GM23248 (cell line): ENCODE measurements at regions not wholly inside any gene's neighbourhood (a gene's known extent, or its start where the extent isn't known, plus 50 kb on each side); places are given as distances from the start of the nearest gene placed in this dataset.

Source experiments
- DNase-seq: peaks from one replicate; pipeline ENCODE4 v3.0.0-alpha.2; 2015
- H2AFZ ChIP-seq: fragments of 200-600 bp; sonication (generic); 2 replicates; pipeline ENCODE4 v1.6.1; 2016; ENCODE audit warnings: antibody characterized with exemption
- H3F3A ChIP-seq: fragments of 200-600 bp; sonication (generic); 2 replicates; pipeline ENCODE4 v1.6.1; 2016; ENCODE audit warnings: mild to moderate bottlenecking, antibody characterized with exemption, mixed run types; ENCODE audit not compliant: insufficient read depth
- H3K27ac ChIP-seq: fragments of 200-600 bp; sonication (generic); 2 replicates; pipeline ENCODE4 v1.5.1; 2016; ENCODE audit warnings: mild to moderate bottlenecking
- H3K27me3 ChIP-seq: fragments of 200-600 bp; sonication (generic); replicated peaks from 2 replicates; pipeline ENCODE4 v1.6.1; 2016; ENCODE audit warnings: mild to moderate bottlenecking; ENCODE audit not compliant: insufficient read depth
- H3K36me3 ChIP-seq: fragments of 200-600 bp; sonication (generic); 2 replicates; pipeline ENCODE4 v1.6.1; 2016; ENCODE audit warnings: low read depth, mild to moderate bottlenecking
- H3K4me1 ChIP-seq: fragments of 200-600 bp; sonication (generic); 2 replicates; pipeline ENCODE4 v1.6.1; 2016; ENCODE audit warnings: mild to moderate bottlenecking; ENCODE audit not compliant: insufficient read depth
- H3K4me2 ChIP-seq: fragments of 200-600 bp; sonication (generic); one replicate; pipeline ENCODE4 v1.6.1; 2016; ENCODE audit warnings: mild to moderate bottlenecking; ENCODE audit not compliant: unreplicated experiment
- H3K4me3 ChIP-seq: fragments of 200-600 bp; sonication (generic); 2 replicates; pipeline ENCODE4 v1.5.1; 2016; ENCODE audit warnings: mild to moderate bottlenecking
- H3K79me2 ChIP-seq: fragments of 200-600 bp; sonication (generic); 2 replicates; pipeline ENCODE4 v1.6.1; 2016; ENCODE audit warnings: mild to moderate bottlenecking; ENCODE audit not compliant: insufficient read depth
- H3K9ac ChIP-seq: fragments of 200-600 bp; sonication (generic); 2 replicates; pipeline ENCODE4 v1.6.1; 2016; ENCODE audit warnings: mild to moderate bottlenecking
- H3K9me2 ChIP-seq: fragments of 200-600 bp; sonication (generic); 2 replicates; pipeline ENCODE4 v1.6.1; 2016; ENCODE audit warnings: mixed run types, mild to moderate bottlenecking, moderate library complexity; ENCODE audit not compliant: insufficient read depth
- H3K9me3 ChIP-seq: fragments of 200-600 bp; sonication (generic); one replicate; pipeline ENCODE4 v1.6.1; 2017; ENCODE audit warnings: low read depth
- H4K20me1 ChIP-seq: fragments of 200-600 bp; sonication (generic); 2 replicates; pipeline ENCODE4 v1.6.0; 2016; ENCODE audit not compliant: insufficient read depth
- EZH2 ChIP-seq: fragments of 200-600 bp; sonication (generic); IDR thresholded peaks from 2 replicates; pipeline ENCODE4 v1.6.1; 2018; ENCODE audit warnings: antibody characterized with exemption, mild to moderate bottlenecking; ENCODE audit not compliant: insufficient read depth, poor library complexity, severe bottlenecking
- EZH2phosphoT487 ChIP-seq: fragments of 200-600 bp; sonication (generic); IDR thresholded peaks from 2 replicates; pipeline ENCODE4 v1.6.1; 2018; ENCODE audit warnings: antibody characterized with exemption, moderate library complexity, mild to moderate bottlenecking, low read depth; ENCODE audit not compliant: insufficient read depth
- WGBS, 2 experiments: methylation state at CpG; one replicate each; pipeline ENCODE4 v1.1.6; 2015 to 2017; ENCODE audit warnings: low lambda C conversion rate in 2 of 2, low coverage in 1 of 2; ENCODE audit errors: missing lambda C conversion rate in 2 of 2; 5-methylcytosine and 5-hydroxymethylcytosine counted together
- in situ Hi-C: fragments of 300-500 bp; cut with MboI; formaldehyde crosslinking; loops from 2 replicates; pipeline ENCODE4 v1.15.0; 2020

- Histone ChIP-seq H3F3A (no peaks in the 10 kb centered on the region), H2AFZ (no peak overlapping the region), H3K79me2 (no peaks in the 10 kb centered on the region), H4K20me1 (no peaks in the 10 kb centered on the region), H3K4me1 (no peaks in the 10 kb centered on the region), H3K4me3 (no peak overlapping the region), H3K4me2 (no peak overlapping the region), H3K9me2 (no peaks in the 10 kb centered on the region), H3K27ac (no peak overlapping the region), H3K9ac (no peak overlapping the region), H3K9me3 (no peaks in the 10 kb centered on the region), H3K36me3 (no peaks in the 10 kb centered on the region), H3K27me3 (peaks cover 26% of the 10 kb centered on the region; the same call in 1 of the 2 replicates)
- in situ Hi-C loops, result no loop called here
- TF ChIP-seq EZH2phosphoT487, result no peak
- no peak for TF ChIP-seq EZH2
- DNase-seq, result no peak
- WGBS, 2 experiments, result 61% methylated on average over 6 of the region's 6 CpGs
Observed at GRCh38 chr10:14451341-14451740, 120.6 kb upstream of the FRMD4A start.

- Histone ChIP-seq H3K27ac (no peak overlapping the region), H3K9ac (no peak overlapping the region), H3F3A (no peaks in the 10 kb centered on the region), H3K9me2 (no peaks in the 10 kb centered on the region), H3K9me3 (no peaks in the 10 kb centered on the region), H3K4me3 (no peak overlapping the region), H3K4me2 (no peak overlapping the region), H4K20me1 (no peaks in the 10 kb centered on the region), H3K27me3 (peaks cover 28% of the 10 kb centered on the region; the same call in 1 of the 2 replicates), H3K79me2 (no peaks in the 10 kb centered on the region), H3K36me3 (no peaks in the 10 kb centered on the region), H2AFZ (no peak overlapping the region), H3K4me1 (no peaks in the 10 kb centered on the region)
- peak; percentile 23 for DNase-seq
- no peak for TF ChIP-seq EZH2phosphoT487
- TF ChIP-seq EZH2, result no peak
- 52% methylated on average over 3 of the region's 3 CpGs for WGBS, 2 experiments
- in situ Hi-C loops, result no loop called here
Observed at GRCh38 chr10:14450041-14450491, 119.3 kb upstream of the FRMD4A start.

- no peak overlapping the region for H3K9ac ChIP-seq
- no peaks in the 10 kb centered on the region for H3K4me1 ChIP-seq
- peaks cover 27% of the 10 kb centered on the region; the same call in 1 of the 2 replicates for H3K27me3 ChIP-seq
- no peak overlapping the region for H3K4me2 ChIP-seq
- H3K9me3 ChIP-seq, result no peaks in the 10 kb centered on the region
- H3K4me3 ChIP-seq, result no peak overlapping the region
- H3K9me2 ChIP-seq, result no peaks in the 10 kb centered on the region
- no peaks in the 10 kb centered on the region for H4K20me1 ChIP-seq
- H3F3A ChIP-seq, result no peaks in the 10 kb centered on the region
- in situ Hi-C loops, result no loop called here
- H2AFZ ChIP-seq, result no peak overlapping the region
- no peaks in the 10 kb centered on the region for H3K36me3 ChIP-seq
- TF ChIP-seq EZH2 (no peak), EZH2phosphoT487 (no peak)
- no peak overlapping the region for H3K27ac ChIP-seq
- DNase-seq, result no peak
- 61 to 65% methylated on average over 3 of the region's 3 CpGs for WGBS, 2 experiments
- no peaks in the 10 kb centered on the region for H3K79me2 ChIP-seq
Observed at GRCh38 chr10:14449293-14449815, 118.6 kb upstream of the FRMD4A start.

GRCh38 chr10:14448197-14448990, 117.7 kb upstream of the FRMD4A start:
- no peak for DNase-seq
- H3K27me3 ChIP-seq, result 0 out of 2 replicates have a peak, but pooled peaks cover 19% of the 10 kb centered on the region

More at GRCh38 chr10:14448197-14448990, 117.7 kb upstream of the FRMD4A start:
- no peak overlapping the region for H3K27ac ChIP-seq
- H3K9me2 ChIP-seq, result no peaks in the 10 kb centered on the region
- no peaks in the 10 kb centered on the region for H3K36me3 ChIP-seq
- H3K9me3 ChIP-seq, result no peaks in the 10 kb centered on the region
- no peak overlapping the region for H3K4me2 ChIP-seq
- H2AFZ ChIP-seq, result no peak overlapping the region
- no peak overlapping the region for H3K4me3 ChIP-seq
- no peaks in the 10 kb centered on the region for H3F3A ChIP-seq
- H3K9ac ChIP-seq, result no peak overlapping the region
- TF ChIP-seq EZH2 (no peak), EZH2phosphoT487 (no peak)
- H4K20me1 ChIP-seq, result no peaks in the 10 kb centered on the region
- no peaks in the 10 kb centered on the region for H3K4me1 ChIP-seq
- H3K79me2 ChIP-seq, result no peaks in the 10 kb centered on the region
- in situ Hi-C loops, result no loop called here
- WGBS, 2 experiments, result 33 to 36% methylated on average over 11 to 12 of the region's 12 CpGs
